CD14-positive monocyte (primary cell): ENCODE measurements at regions not wholly inside any gene's neighbourhood (a gene's known extent, or its start where the extent isn't known, plus 50 kb on each side); places are given as distances from the start of the nearest gene placed in this dataset.

ENCODE experiments used
- DNase-seq, 3 donors: peaks; one replicate each; pipeline ENCODE4 v3.0.0-alpha.2; 2011 to 2022
- H2AFZ ChIP-seq: 2 replicates; pipeline ENCODE4 v1.6.0; 2012; ENCODE audit warnings: mild to moderate bottlenecking, low read depth, low read length, inconsistent platforms; ENCODE audit not compliant: insufficient read depth, poor library complexity, severe bottlenecking
- H3K27ac ChIP-seq, 2 donors: 1 replicate in 1 of 2; 2 replicates in 1 of 2; pipeline ENCODE4 v1.5.1; 2012 to 2013; ENCODE audit warnings: low read length in 2 of 2, control low read depth in 1 of 2, inconsistent platforms in 1 of 2, low read depth in 1 of 2, mild to moderate bottlenecking in 1 of 2
- H3K27me3 ChIP-seq, 2 donors: one replicate each; pipeline versions ENCODE4 v1.6.0 to v1.6.1; 2011 to 2013; ENCODE audit warnings: low read length in 2 of 2; ENCODE audit not compliant: control insufficient read depth in 2 of 2, insufficient read depth in 2 of 2
- H3K36me3 ChIP-seq, 2 donors: replicated peaks in 1 of 2; 1 replicate in 1 of 2; 2 replicates in 1 of 2; pipeline versions ENCODE4 v1.5.1 to v1.6.1; 2012 to 2013; ENCODE audit warnings: low read length in 2 of 2, control low read depth in 1 of 2, inconsistent platforms in 1 of 2, mild to moderate bottlenecking in 1 of 2; ENCODE audit not compliant: insufficient read depth in 2 of 2, control insufficient read depth in 1 of 2
- H3K4me1 ChIP-seq, 2 donors: 1 replicate in 1 of 2; 2 replicates in 1 of 2; pipeline versions ENCODE4 v1.5.1 to v1.6.1; 2012 to 2013; ENCODE audit warnings: low read length in 2 of 2, control low read depth in 1 of 2, inconsistent platforms in 1 of 2, mild to moderate bottlenecking in 1 of 2, moderate library complexity in 1 of 2; ENCODE audit not compliant: insufficient read depth in 2 of 2, control insufficient read depth in 1 of 2
- H3K4me2 ChIP-seq: replicated peaks from 2 replicates; pipeline ENCODE3; 2012; ENCODE audit warnings: low read length, moderate library complexity, mild to moderate bottlenecking; ENCODE audit not compliant: poor library complexity, severe bottlenecking; ENCODE audit errors: extremely low read depth
- H3K4me3 ChIP-seq, 3 experiments: fragments of 200-600 bp in 1 of 3; sonication (generic) in 1 of 3; replicated peaks in 1 of 3; 1 replicate in 2 of 3; 2 replicates in 1 of 3; pipeline ENCODE4 v1.5.1; 2011 to 2013; ENCODE audit warnings: low read length in 3 of 3, mild to moderate bottlenecking in 3 of 3, control low read depth in 2 of 3, low read depth in 2 of 3, inconsistent platforms in 1 of 3, moderate library complexity in 1 of 3
- H3K79me2 ChIP-seq: 2 replicates; pipeline ENCODE4 v1.6.0; 2012; ENCODE audit warnings: mild to moderate bottlenecking, control low read depth, inconsistent platforms, low read length, moderate library complexity; ENCODE audit not compliant: insufficient read depth
- H3K9ac ChIP-seq: 2 replicates; pipeline ENCODE4 v1.6.0; 2017; ENCODE audit warnings: low read length, mild to moderate bottlenecking; ENCODE audit not compliant: insufficient read depth, poor library complexity, severe bottlenecking
- H3K9me3 ChIP-seq, 2 donors: replicated peaks in 1 of 2; 1 replicate in 1 of 2; 2 replicates in 1 of 2; pipeline versions ENCODE4 v1.5.1 to v1.6.1; 2012 to 2013; ENCODE audit warnings: low read length in 2 of 2, control low read depth in 1 of 2; ENCODE audit not compliant: control insufficient read depth in 1 of 2, insufficient read depth in 1 of 2
- H4K20me1 ChIP-seq: 2 replicates; pipeline ENCODE4 v1.6.0; 2012; ENCODE audit warnings: mild to moderate bottlenecking, low read length, control low read depth, moderate library complexity; ENCODE audit not compliant: insufficient read depth
- H3K27ac Mint-ChIP-seq, 7 donors: one replicate each; pipeline ENCODE4 v1.8.0; 2020; ENCODE audit warnings: mild to moderate bottlenecking in 7 of 7, mixed read lengths in 7 of 7, moderate library complexity in 6 of 7, inconsistent platforms in 2 of 7
- H3K27me3 Mint-ChIP-seq, 3 donors: one replicate each; pipeline ENCODE4 v1.8.0; 2021 to 2022; ENCODE audit warnings: low read depth in 3 of 3, mild to moderate bottlenecking in 3 of 3, mixed read lengths in 3 of 3, moderate library complexity in 3 of 3, inconsistent platforms in 1 of 3
- H3K36me3 Mint-ChIP-seq, 2 donors: one replicate each; pipeline ENCODE4 v1.8.0; 2020; ENCODE audit warnings: mixed read lengths in 2 of 2, inconsistent platforms in 1 of 2, mild to moderate bottlenecking in 1 of 2
- H3K4me1 Mint-ChIP-seq: one replicate; pipeline ENCODE4 v1.8.0; 2020; ENCODE audit warnings: mild to moderate bottlenecking, mixed read lengths
- H3K4me3 Mint-ChIP-seq, 2 donors: one replicate each; pipeline ENCODE4 v1.8.0; 2020; ENCODE audit warnings: mild to moderate bottlenecking in 2 of 2, mixed read lengths in 2 of 2, moderate library complexity in 1 of 2
- H3K9me3 Mint-ChIP-seq, 7 donors: one replicate each; pipeline ENCODE4 v1.8.0; 2020 to 2022; ENCODE audit warnings: mixed read lengths in 7 of 7, mild to moderate bottlenecking in 6 of 7, moderate library complexity in 6 of 7, inconsistent platforms in 2 of 7
- CTCF ChIP-seq: fragments of 200-600 bp; IDR thresholded peaks from one replicate; pipeline ENCODE4 v1.8.0; 2022; ENCODE audit warnings: antibody characterized with exemption, mild to moderate bottlenecking
- WGBS: methylation state at CpG from one replicate; pipeline ENCODE4 v1.1.5; 2013; ENCODE audit warnings: missing lambda C conversion rate; ENCODE audit not compliant: insufficient coverage; 5-methylcytosine and 5-hydroxymethylcytosine counted together
- intact Hi-C, 2 donors: fragments of 100-400 bp; cut with micrococcal nuclease; formaldehyde crosslinking; loops; one replicate each; pipeline versions ENCODE4 v1.15.0 to v1.15.1; 2023

- Histone ChIP-seq H3K36me3 (no peaks in the 10 kb centered on the region), H3K4me3 (no peak overlapping the region), H3K27me3 (no peaks in the 10 kb centered on the region), H2AFZ (no peak overlapping the region), H4K20me1 (no peaks in the 10 kb centered on the region), H3K9me3 (no peaks in the 10 kb centered on the region), H3K79me2 (no peaks in the 10 kb centered on the region), H3K4me1 (peaks cover 7% of the 10 kb centered on the region in 2 donors), H3K9ac (no peak overlapping the region), H3K4me2 (no peak overlapping the region), H3K27ac (no peak overlapping the region)
- WGBS, result no CpG with 5 or more reads among the region's 3 CpGs
- peaks cover 0 to 4% (median 0%) of the 10 kb centered on the region in 7 donors for H3K9me3 Mint-ChIP-seq
- intact Hi-C loops, result no loop called here
- DNase-seq, result no peak
- peaks cover 0 to 2% (median 0%) of the 10 kb centered on the region in 3 donors for H3K27me3 Mint-ChIP-seq
- no peak overlapping the region for H3K27ac Mint-ChIP-seq
- no peak overlapping the region for H3K4me3 Mint-ChIP-seq
- no peaks in the 10 kb centered on the region for H3K36me3 Mint-ChIP-seq
- H3K4me1 Mint-ChIP-seq, result peaks cover 12% of the 10 kb centered on the region
- no peak for TF ChIP-seq CTCF
Measured at GRCh38 chr1:219492717-219493116, 120.2 kb downstream of the ZC3H11B start.

- Histone ChIP-seq H3K27me3 (peaks cover 0 to 4% of the 10 kb centered on the region in 2 donors), H3K79me2 (no peaks in the 10 kb centered on the region), H3K36me3 (no peaks in the 10 kb centered on the region), H4K20me1 (no peaks in the 10 kb centered on the region), H3K4me3 (no peak overlapping the region), H3K4me2 (no peak overlapping the region), H3K9ac (no peak overlapping the region), H3K27ac (no peak overlapping the region), H3K4me1 (peaks cover 7% of the 10 kb centered on the region in 2 donors), H2AFZ (no peak overlapping the region), H3K9me3 (no peaks in the 10 kb centered on the region)
- intact Hi-C loops, result no loop called here
- no peak for DNase-seq
- peaks cover 3 to 6% (median 5%) of the 10 kb centered on the region in 3 donors for H3K27me3 Mint-ChIP-seq
- peaks cover 14% of the 10 kb centered on the region for H3K4me1 Mint-ChIP-seq
- no CpG with 5 or more reads among the region's 1 CpG for WGBS
- H3K4me3 Mint-ChIP-seq, result peak overlapping the region in 1 of 2 donors; percentile 30
- H3K9me3 Mint-ChIP-seq, result peaks cover 0 to 4% (median 0%) of the 10 kb centered on the region in 7 donors
- H3K36me3 Mint-ChIP-seq, result no peaks in the 10 kb centered on the region
- peak overlapping the region in 3 of 7 donors; percentile 37 to 46 (median 43) for H3K27ac Mint-ChIP-seq
- no peak for TF ChIP-seq CTCF
Measured at GRCh38 chr1:219490566-219490965, 122.3 kb downstream of the ZC3H11B start.
